ENCODE measurements at regions not wholly inside any gene's neighbourhood (a gene's known extent, or its start where the extent isn't known, plus 50 kb on each side); places are given as distances from the start of the nearest gene placed in this dataset.

DNA sequence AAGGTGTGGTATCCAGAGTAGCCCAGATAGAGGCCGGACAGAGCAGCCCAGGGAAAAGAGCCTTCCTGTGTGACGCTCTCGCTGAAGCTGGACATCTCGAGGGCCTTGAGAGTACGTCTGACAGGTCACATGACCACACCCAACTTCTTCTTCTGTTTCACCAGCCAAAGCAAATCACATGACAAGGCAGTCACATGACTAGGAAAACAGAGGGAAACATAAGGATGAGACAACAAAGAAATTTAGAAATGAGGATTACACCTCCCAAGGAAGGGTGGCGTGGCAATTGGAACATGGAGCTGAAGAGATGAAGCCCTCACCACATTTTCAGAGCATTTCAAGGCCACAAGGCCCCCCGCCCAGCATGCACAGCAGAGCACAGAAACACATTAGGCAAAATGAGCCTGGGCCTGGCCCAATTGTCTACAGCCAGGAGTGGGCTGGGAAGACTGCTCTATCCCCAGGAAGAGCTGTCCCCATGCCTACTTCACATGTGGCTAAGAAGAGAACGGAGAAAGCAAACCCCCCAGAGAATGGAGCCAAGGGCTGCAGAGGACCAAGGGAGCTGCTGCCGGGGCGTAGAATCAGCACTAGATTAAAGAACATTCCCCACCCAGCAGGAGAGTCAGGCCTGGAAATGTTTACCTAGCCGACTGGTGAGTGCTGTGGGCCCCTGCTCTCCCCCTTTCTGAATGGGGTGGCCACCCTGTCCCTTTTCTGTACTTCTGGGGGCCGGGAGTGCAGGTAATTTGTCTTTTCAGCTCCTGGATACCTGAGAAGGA, 305.1 kb downstream of the NPHP4 start:
- no peak for TF ChIP-seq POLR2A (IDR thresholded peaks at IDR 0.05)
- TF ChIP-seq, protein P1, sequence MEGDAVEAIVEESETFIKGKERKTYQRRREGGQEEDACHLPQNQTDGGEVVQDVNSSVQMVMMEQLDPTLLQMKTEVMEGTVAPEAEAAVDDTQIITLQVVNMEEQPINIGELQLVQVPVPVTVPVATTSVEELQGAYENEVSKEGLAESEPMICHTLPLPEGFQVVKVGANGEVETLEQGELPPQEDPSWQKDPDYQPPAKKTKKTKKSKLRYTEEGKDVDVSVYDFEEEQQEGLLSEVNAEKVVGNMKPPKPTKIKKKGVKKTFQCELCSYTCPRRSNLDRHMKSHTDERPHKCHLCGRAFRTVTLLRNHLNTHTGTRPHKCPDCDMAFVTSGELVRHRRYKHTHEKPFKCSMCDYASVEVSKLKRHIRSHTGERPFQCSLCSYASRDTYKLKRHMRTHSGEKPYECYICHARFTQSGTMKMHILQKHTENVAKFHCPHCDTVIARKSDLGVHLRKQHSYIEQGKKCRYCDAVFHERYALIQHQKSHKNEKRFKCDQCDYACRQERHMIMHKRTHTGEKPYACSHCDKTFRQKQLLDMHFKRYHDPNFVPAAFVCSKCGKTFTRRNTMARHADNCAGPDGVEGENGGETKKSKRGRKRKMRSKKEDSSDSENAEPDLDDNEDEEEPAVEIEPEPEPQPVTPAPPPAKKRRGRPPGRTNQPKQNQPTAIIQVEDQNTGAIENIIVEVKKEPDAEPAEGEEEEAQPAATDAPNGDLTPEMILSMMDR (IDR thresholded peaks at IDR 0.05) = no peak
- TF ChIP-seq POLR2AphosphoS5 (IDR thresholded peaks at IDR 0.05) = no peak

Measured in prostate gland (tissue), 2 donors.